Liver (tissue), 8 donors: ENCODE measurements at regions not wholly inside any gene's neighbourhood (a gene's known extent, or its start where the extent isn't known, plus 50 kb on each side); places are given as distances from the start of the nearest gene placed in this dataset.
"Not testable (repeated sequence)": the region's sequence is repeated elsewhere in the genome, so short reads cannot be mapped to it uniquely, and the experiment has no call there.

ENCODE experiments used
- DNase-seq: peaks from one replicate; pipeline ENCODE4 v3.0.0-alpha.2; 2017; ENCODE audit warnings: low spot score
- H3K27ac ChIP-seq, 2 donors: one replicate each; pipeline ENCODE4 v1.7.0; 2013; ENCODE audit warnings: inconsistent platforms in 2 of 2, low read length in 2 of 2, control low read depth in 1 of 2, low read depth in 1 of 2, mild to moderate bottlenecking in 1 of 2
- H3K27me3 ChIP-seq, 4 donors: one replicate each; pipeline versions ENCODE4 v1.6.1 to v1.7.0; 2013; ENCODE audit warnings: low read length in 3 of 4, inconsistent platforms in 1 of 4, mild to moderate bottlenecking in 1 of 4, moderate library complexity in 1 of 4; ENCODE audit not compliant: control insufficient read depth in 4 of 4, insufficient read depth in 4 of 4
- H3K36me3 ChIP-seq, 4 donors: one replicate each; pipeline versions ENCODE4 v1.6.1 to v1.7.0; 2013; ENCODE audit warnings: low read length in 3 of 4, mild to moderate bottlenecking in 3 of 4, low read depth in 1 of 4, moderate library complexity in 1 of 4; ENCODE audit not compliant: control insufficient read depth in 4 of 4, insufficient read depth in 3 of 4
- H3K4me1 ChIP-seq, 4 donors: one replicate each; pipeline versions ENCODE4 v1.6.1 to v1.7.0; 2013; ENCODE audit warnings: low read length in 3 of 4, mild to moderate bottlenecking in 3 of 4, moderate library complexity in 1 of 4; ENCODE audit not compliant: control insufficient read depth in 4 of 4, insufficient read depth in 4 of 4
- H3K4me3 ChIP-seq, 3 donors: one replicate each; pipeline versions ENCODE4 v1.6.1 to v1.7.0; 2013; ENCODE audit warnings: low read length in 3 of 3, control low read depth in 1 of 3, low read depth in 1 of 3, mild to moderate bottlenecking in 1 of 3
- H3K9ac ChIP-seq, 2 donors: one replicate each; pipeline ENCODE4 v1.7.0; 2013; ENCODE audit warnings: low read length in 2 of 2, mild to moderate bottlenecking in 2 of 2, moderate library complexity in 2 of 2, control low read depth in 1 of 2, low read depth in 1 of 2
- H3K9me3 ChIP-seq, 4 donors: one replicate each; pipeline versions ENCODE4 v1.6.1 to v1.7.0; 2013; ENCODE audit warnings: low read length in 3 of 4; ENCODE audit not compliant: control insufficient read depth in 4 of 4
- ATF3 ChIP-seq: IDR thresholded peaks from 2 replicates; pipeline ENCODE4 v1.6.1; 2016; ENCODE audit warnings: antibody characterized with exemption
- CTCF ChIP-seq: fragments of 150-350 bp; IDR thresholded peaks from 2 replicates; pipeline ENCODE4 v1.5.1; 2017; ENCODE audit warnings: improper control_type of control experiment, low read depth, low read length; ENCODE audit not compliant: missing input control
- EGR1 ChIP-seq, 2 donors: IDR thresholded peaks; 2 replicates each; pipeline ENCODE4 v1.6.1; 2016 to 2018; ENCODE audit warnings: antibody characterized with exemption in 2 of 2, low read depth in 2 of 2
- FOXA1 ChIP-seq: IDR thresholded peaks from 2 replicates; pipeline ENCODE4 v1.6.1; 2016; ENCODE audit warnings: antibody characterized with exemption
- FOXA2 ChIP-seq: IDR thresholded peaks from 2 replicates; pipeline ENCODE4 v1.6.1; 2016; ENCODE audit warnings: antibody characterized with exemption
- HNF4A ChIP-seq, 2 donors: conservative IDR thresholded peaks; 2 replicates each; pipeline ENCODE4 v1.6.1; 2016; ENCODE audit warnings: antibody characterized with exemption in 2 of 2, mild to moderate bottlenecking in 2 of 2
- HNF4G ChIP-seq: IDR thresholded peaks from 2 replicates; pipeline ENCODE4 v1.6.1; 2016; ENCODE audit warnings: antibody characterized with exemption
- JUND ChIP-seq, 2 donors: IDR thresholded peaks; 2 replicates each; pipeline ENCODE4 v1.6.1; 2016; ENCODE audit warnings: antibody characterized with exemption in 2 of 2
- MAX ChIP-seq: IDR thresholded peaks from 2 replicates; pipeline ENCODE4 v1.6.1; 2016; ENCODE audit warnings: antibody characterized with exemption
- NR2F2 ChIP-seq: IDR thresholded peaks from 2 replicates; pipeline ENCODE4 v1.6.1; 2016; ENCODE audit warnings: antibody characterized with exemption
- RAD21 ChIP-seq, 2 donors: IDR thresholded peaks; 2 replicates each; pipeline ENCODE4 v1.6.1; 2016; ENCODE audit warnings: antibody characterized with exemption in 2 of 2, mild to moderate bottlenecking in 2 of 2
- REST ChIP-seq: IDR thresholded peaks from 2 replicates; pipeline ENCODE4 v1.6.1; 2016; ENCODE audit warnings: antibody characterized with exemption, mild to moderate bottlenecking
- RXRA ChIP-seq, 2 donors: IDR thresholded peaks; 2 replicates each; pipeline ENCODE4 v1.6.1; 2017 to 2018; ENCODE audit warnings: antibody characterized with exemption in 2 of 2, mild to moderate bottlenecking in 1 of 2
- SP1 ChIP-seq: IDR thresholded peaks from 2 replicates; pipeline ENCODE4 v1.6.1; 2018; ENCODE audit warnings: antibody characterized with exemption, mild to moderate bottlenecking
- TAF1 ChIP-seq: conservative IDR thresholded peaks from 2 replicates; pipeline ENCODE4 v1.6.1; 2016; ENCODE audit warnings: antibody characterized with exemption, mild to moderate bottlenecking
- YY1 ChIP-seq: IDR thresholded peaks from 2 replicates; pipeline ENCODE4 v1.6.1; 2016; ENCODE audit warnings: antibody characterized with exemption, mild to moderate bottlenecking
- ZBTB33 ChIP-seq: IDR thresholded peaks from 2 replicates; pipeline ENCODE4 v1.6.1; 2016; ENCODE audit warnings: antibody characterized with exemption
- WGBS: extraction: QIAGEN DNeasy Blood & Tissue Kit; methylation state at CpG from one replicate; pipeline ENCODE4 v1.1.7; 2013; 5-methylcytosine and 5-hydroxymethylcytosine counted together
- donor health status: healthy.
- donor health status: healthy.
- donor health status: healthy.
- donor health status: healthy.
- donor health status: healthy.

- TF ChIP-seq REST (no peak), RAD21 (IDR thresholded peaks at IDR 0.05) (no peak), FOXA1 (no peak), SP1 (no peak), CTCF (no peak), FOXA2 (no peak), JUND (IDR thresholded peaks at IDR 0.05) (no peak), YY1 (no peak)
- H3K27ac ChIP-seq = peak overlapping the region; percentile 28 to 40
- peaks cover 1 to 19% (median 12%) of the 10 kb centered on the region in 4 donors for H3K4me1 ChIP-seq
- no peak overlapping the region for H3K9ac ChIP-seq
- no peaks in the 10 kb centered on the region for H3K9me3 ChIP-seq
- no peak overlapping the region for H3K4me3 ChIP-seq
- no peak for DNase-seq
- H3K27me3 ChIP-seq = no peaks in the 10 kb centered on the region
- no peaks in the 10 kb centered on the region for H3K36me3 ChIP-seq
These were observed 121.1 kb upstream of the SLC4A4 start for GRCh38 chr4:71217688-71218087.

- H3K4me1 ChIP-seq, H3K27ac ChIP-seq, H3K27me3 ChIP-seq, H3K9me3 ChIP-seq, H3K4me3 ChIP-seq, DNase-seq, H3K9ac ChIP-seq, H3K36me3 ChIP-seq: not testable (repeated sequence)
- WGBS = 95% methylated on average over 4 of the region's 4 CpGs
These were observed 118.0 kb upstream of the SLC4A4 start for GRCh38 chr4:71220848-71221247.

GRCh38 chr4:71221510-71222466 lies 117.0 kb upstream of the SLC4A4 start:
- H3K36me3 ChIP-seq = no peaks in the 10 kb centered on the region
- no peak overlapping the region for H3K4me3 ChIP-seq
- no peak overlapping the region for H3K9ac ChIP-seq
- no peaks in the 10 kb centered on the region for H3K27me3 ChIP-seq
- DNase-seq = no peak
- H3K4me1 ChIP-seq = peaks cover 0 to under 1% (median under 1%) of the 10 kb centered on the region in 4 donors
- H3K9me3 ChIP-seq = no peaks in the 10 kb centered on the region
- H3K27ac ChIP-seq = no peak overlapping the region
- WGBS = 88% methylated on average over 6 of the region's 6 CpGs
- TF ChIP-seq RAD21 (IDR thresholded peaks at IDR 0.05) = no peak
- TF ChIP-seq JUND (IDR thresholded peaks at IDR 0.05) = no peak
- no peak for TF ChIP-seq RXRA (IDR thresholded peaks at IDR 0.05)
- TF ChIP-seq SP1 = no peak
- no peak for TF ChIP-seq HNF4A (conservative IDR thresholded peaks at IDR 0.05)
- no peak for TF ChIP-seq ATF3
- TF ChIP-seq HNF4G = no peak
- TF ChIP-seq CTCF = no peak
- TF ChIP-seq ZBTB33 = no peak
- TF ChIP-seq MAX = no peak
- no peak for TF ChIP-seq TAF1
- no peak for TF ChIP-seq FOXA2
- TF ChIP-seq YY1 = no peak
- TF ChIP-seq FOXA1 = no peak
- TF ChIP-seq NR2F2 = no peak
- no peak for TF ChIP-seq EGR1 (IDR thresholded peaks at IDR 0.05; ENCODE audit: low read depth in 2 of 2)
